HepG2 (cell line): ENCODE measurements at regions not wholly inside any gene's neighbourhood (a gene's known extent, or its start where the extent isn't known, plus 50 kb on each side); places are given as distances from the start of the nearest gene placed in this dataset.

Source experiments
- ARNT ChIP-seq: fragments of 450-650 bp; IDR thresholded peaks from 2 replicates; pipeline ENCODE4 v1.6.1; 2017
- BCL3 ChIP-seq: sonication (generic); formaldehyde crosslinking; IDR thresholded peaks from 2 replicates; pipeline ENCODE4 v1.5.1; 2020; ENCODE audit warnings: mild to moderate bottlenecking, missing genetic modification reagents, moderate library complexity
- CTCF ChIP-seq: sonication (generic); formaldehyde crosslinking; IDR thresholded peaks from 2 replicates; pipeline ENCODE4 v1.5.0; 2020; ENCODE audit warnings: mild to moderate bottlenecking, missing genetic modification reagents, moderate library complexity
- HMG20A ChIP-seq: IDR thresholded peaks from 2 replicates; pipeline ENCODE4 v1.6.1; 2016; ENCODE audit warnings: borderline replicate concordance
- NFYB ChIP-seq: sonication (generic); formaldehyde crosslinking; IDR thresholded peaks from 2 replicates; pipeline ENCODE4 v1.4.0; 2020; ENCODE audit warnings: missing genetic modification reagents
- NRL ChIP-seq: sonication (generic); formaldehyde crosslinking; IDR thresholded peaks from 2 replicates; pipeline ENCODE4 v1.5.0; 2020; ENCODE audit warnings: missing genetic modification reagents, mild to moderate bottlenecking, moderate library complexity, borderline replicate concordance
- PAXIP1 ChIP-seq: sonication (generic); formaldehyde crosslinking; conservative IDR thresholded peaks from 2 replicates; pipeline ENCODE4 v1.4.0; 2020; ENCODE audit warnings: mild to moderate bottlenecking, missing genetic modification reagents, moderate library complexity
- SUZ12 ChIP-seq: fragments of 150-350 bp; IDR thresholded peaks from 2 replicates; pipeline ENCODE4 v1.6.1; 2014; ENCODE audit warnings: low read depth, low read length
- ZFP62 ChIP-seq: sonication (generic); formaldehyde crosslinking; IDR thresholded peaks from 2 replicates; pipeline ENCODE4 v1.4.0; 2020; ENCODE audit warnings: missing genetic modification reagents

GRCh38 chr6:20279608-20280287, 67.5 kb upstream of the MBOAT1 start (continued):
- TF ChIP-seq PAXIP1: no peak
- TF ChIP-seq SUZ12: no peak
- no peak for TF ChIP-seq NFYB (CRISPR knock-in tag)
- no peak for TF ChIP-seq BCL3 (CRISPR knock-in tag)
- no peak for TF ChIP-seq ARNT
- no peak for TF ChIP-seq HMG20A (CRISPR knock-in tag)
- no peak for TF ChIP-seq CTCF (CRISPR knock-in tag)
- TF ChIP-seq NRL (CRISPR knock-in tag): no peak
- no peak for TF ChIP-seq ZFP62
- TF ChIP-seq, all 625 proteins: peak for 0
